GM21423 (cell line): ENCODE measurements at regions not wholly inside any gene's neighbourhood (a gene's known extent, or its start where the extent isn't known, plus 50 kb on each side); places are given as distances from the start of the nearest gene placed in this dataset.
"Not testable (repeated sequence)": the region's sequence is repeated elsewhere in the genome, so short reads cannot be mapped to it uniquely, and the experiment has no call there.

Experiments used
- ATAC-seq: cut with Tn5 transposase; IDR thresholded peaks from one replicate; pipeline ENCODE4 v1.9.1; 2021; ENCODE audit warnings: mild to moderate bottlenecking, moderate library complexity; ENCODE audit not compliant: unreplicated experiment

GRCh38 chr9:22976454-22976853, 529.8 kb downstream of the DMRTA1 start:
- no peak for ATAC-seq

DNA sequence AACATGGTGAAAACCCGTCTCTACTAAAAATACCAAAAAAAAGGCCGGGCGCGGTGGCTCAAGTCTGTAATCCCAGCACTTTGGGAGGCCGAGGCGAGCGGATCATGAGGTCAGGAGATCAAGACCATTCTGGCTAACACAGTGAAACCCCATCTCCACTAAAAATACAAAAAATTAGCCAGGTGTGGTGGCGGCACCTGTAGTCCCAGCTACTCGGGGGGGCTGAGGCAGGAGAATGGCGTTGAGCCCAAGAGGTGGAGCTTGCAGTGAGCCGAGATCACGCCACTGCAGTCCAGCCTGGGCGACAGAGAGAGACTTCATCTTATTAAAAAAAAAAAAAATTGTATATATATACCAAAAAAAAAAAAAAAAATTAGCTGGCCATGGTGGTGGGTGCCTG, 533.8 kb downstream of the DMRTA1 start:
- ATAC-seq: not testable (repeated sequence)

GRCh38 chr9:22986556-22986955, 539.9 kb downstream of the DMRTA1 start:
- no peak for ATAC-seq

GRCh38 chr9:22990349-22990748, 543.7 kb downstream of the DMRTA1 start:
- no peak for ATAC-seq

DNA sequence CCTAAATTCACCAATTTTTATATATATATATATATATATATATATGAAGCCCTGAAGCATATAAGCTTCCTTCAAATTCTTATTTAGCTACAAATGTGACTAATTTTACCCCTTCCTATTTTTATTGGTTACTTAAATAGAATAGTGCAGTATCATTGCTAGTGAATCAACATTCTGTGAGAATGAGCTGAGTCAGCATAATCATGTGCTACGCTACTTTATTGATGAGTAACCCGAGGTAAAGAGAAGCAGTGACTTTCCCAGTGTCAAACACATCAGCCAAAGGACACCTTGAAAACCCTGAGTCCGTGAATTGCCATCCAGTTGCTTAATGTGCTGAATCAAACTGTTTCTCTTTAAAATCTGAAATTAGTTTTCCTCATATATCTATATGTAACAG, 546.2 kb downstream of the DMRTA1 start:
- ATAC-seq: no peak

DNA sequence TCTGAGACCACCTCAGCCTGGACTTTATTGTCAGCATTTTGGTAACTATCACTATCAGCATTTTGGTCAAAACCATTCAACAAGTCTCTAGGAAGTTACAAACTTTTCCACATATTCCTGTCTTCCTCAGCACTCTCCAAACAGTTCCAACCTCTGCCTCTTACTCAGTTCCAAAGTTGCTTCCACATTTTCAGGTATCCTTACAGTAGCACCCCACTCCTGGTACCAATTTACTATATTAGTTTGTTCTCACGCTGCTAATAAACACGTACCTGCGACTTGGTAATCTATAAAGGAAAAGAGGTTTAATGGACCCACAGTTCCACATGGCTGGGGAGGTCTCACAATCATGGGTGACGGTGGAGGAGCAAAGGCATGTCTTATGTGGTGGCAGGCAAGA, 551.3 kb downstream of the DMRTA1 start:
- no peak for ATAC-seq

- ATAC-seq: no peak
Measured at GRCh38 chr9:23005156-23005555, 558.5 kb downstream of the DMRTA1 start.

GRCh38 chr9:23006127-23006526, 559.5 kb downstream of the DMRTA1 start:
- no peak for ATAC-seq

GRCh38 chr9:23011669-23012068, 565.0 kb downstream of the DMRTA1 start:
- no peak for ATAC-seq

- no peak for ATAC-seq
Measured at GRCh38 chr9:23015557-23015956, 568.9 kb downstream of the DMRTA1 start.

DNA sequence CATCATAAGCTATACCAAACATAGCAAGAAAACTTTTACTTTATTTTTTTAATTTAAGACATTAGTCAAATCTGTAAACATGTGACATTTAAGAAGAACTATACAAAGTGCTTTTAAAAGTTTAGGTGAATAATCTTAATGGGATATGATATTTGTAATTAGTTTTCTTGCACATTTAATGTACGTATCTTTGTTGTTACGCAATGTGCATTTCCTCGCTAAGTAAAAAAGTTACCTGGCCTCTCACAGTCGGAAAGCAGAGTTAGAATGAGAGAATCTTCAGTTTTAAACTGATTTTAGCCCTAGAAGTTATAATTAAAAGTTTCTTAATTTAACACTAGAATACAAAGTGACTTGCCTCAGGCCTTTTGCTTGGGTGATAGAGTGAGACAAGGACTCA, 589.8 kb downstream of the DMRTA1 start:
- no peak for ATAC-seq

DNA sequence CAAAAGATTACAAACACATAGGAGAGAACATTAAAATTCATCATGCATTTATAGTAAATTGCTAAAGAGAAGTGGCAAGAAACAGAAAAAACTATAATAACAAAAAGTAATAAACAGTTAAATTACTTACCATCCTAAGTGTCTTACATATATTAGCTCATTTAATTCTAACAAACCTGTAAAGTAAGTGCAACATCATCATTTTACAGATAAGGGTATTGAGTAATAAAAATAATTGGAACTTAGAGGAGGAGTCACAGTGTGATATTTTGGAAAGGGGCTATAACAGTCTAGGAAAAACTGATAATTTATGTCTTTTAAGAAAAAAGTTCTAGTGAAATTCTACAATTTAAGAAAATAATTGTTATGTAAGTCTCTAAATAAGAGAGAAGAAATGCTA, 592.8 kb downstream of the DMRTA1 start:
- no peak for ATAC-seq

DNA sequence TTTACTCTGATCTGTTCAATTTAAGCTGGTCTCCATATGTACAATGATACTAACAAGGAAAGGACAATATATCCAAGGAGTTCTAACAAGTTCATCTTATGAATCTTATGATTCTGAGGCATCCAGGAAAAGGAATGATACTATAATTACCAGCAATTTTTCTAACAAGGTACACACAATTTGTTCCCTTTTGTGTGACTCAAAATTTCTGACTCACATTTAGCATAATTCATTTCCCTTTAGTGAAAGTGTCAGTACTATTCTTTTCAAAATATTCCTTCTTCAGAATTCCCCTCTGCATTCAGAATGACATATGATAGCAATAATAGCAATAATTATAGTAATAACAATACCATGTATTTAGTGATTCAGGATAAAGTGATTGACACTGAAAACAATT, 594.8 kb downstream of the DMRTA1 start:
- ATAC-seq: no peak

- no peak for ATAC-seq
Measured at GRCh38 chr9:23044549-23044948, 597.9 kb downstream of the DMRTA1 start.

DNA sequence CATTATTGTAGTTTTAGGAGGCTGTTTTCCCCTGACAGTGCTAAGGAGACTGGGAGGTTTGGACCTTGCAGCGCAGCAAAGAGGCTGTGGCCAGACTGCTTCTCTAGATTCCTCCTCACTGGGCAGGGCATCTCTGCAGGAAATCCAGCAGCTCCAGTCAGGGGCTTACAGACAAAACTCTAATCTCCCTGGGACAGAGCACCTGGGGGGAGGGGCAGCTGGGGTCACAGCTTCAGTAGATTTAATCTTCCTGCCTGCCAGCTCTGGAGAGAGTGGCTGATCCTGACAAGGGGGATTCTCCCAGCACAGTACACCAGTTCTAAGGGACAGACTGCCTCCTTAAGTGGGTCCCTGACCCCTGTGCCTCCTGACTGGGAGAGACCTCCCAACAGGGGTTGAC, 599.4 kb downstream of the DMRTA1 start:
- ATAC-seq: not testable (repeated sequence)

DNA sequence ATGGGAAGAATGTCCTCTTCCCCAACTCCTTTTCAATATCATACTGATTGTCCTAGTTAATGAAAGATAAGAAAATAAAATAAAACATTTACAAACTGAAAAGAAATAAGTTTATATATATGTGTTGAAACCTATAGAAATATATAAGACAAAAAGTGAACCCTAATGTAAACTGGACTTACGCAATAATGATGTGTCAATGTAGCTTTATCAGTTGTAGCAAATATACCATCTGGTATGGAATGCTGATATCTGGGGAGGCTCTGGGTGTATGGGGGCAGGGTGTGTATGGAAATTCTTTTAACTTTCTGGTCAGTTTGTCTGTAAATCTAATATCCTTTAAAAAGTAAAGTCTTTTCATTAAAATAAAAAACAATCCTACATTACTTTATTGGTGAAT, 603.9 kb downstream of the DMRTA1 start:
- no peak for ATAC-seq

GRCh38 chr9:23073136-23073535, 626.5 kb downstream of the DMRTA1 start:
- ATAC-seq: no peak

DNA sequence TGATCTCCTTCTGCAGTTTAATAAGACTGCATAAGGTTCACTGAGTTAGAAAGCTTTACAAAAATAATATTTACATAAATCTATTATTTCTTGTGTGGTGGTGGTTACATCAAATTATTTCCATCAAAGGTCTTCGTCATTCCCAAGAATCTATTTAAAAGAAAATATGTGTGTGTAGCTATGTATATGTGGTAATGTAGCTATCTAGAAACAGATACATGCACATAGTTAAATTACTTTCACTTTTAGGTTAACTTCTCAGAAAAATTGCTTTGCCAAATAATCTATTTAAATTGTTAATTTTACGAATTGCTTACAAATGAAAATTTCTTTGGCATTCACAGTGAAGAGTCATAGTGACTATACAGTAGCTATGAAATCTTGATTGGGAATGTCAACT, 633.2 kb downstream of the DMRTA1 start:
- ATAC-seq: no peak

- ATAC-seq: no peak
Measured at GRCh38 chr9:23081377-23081776, 634.8 kb downstream of the DMRTA1 start.

DNA sequence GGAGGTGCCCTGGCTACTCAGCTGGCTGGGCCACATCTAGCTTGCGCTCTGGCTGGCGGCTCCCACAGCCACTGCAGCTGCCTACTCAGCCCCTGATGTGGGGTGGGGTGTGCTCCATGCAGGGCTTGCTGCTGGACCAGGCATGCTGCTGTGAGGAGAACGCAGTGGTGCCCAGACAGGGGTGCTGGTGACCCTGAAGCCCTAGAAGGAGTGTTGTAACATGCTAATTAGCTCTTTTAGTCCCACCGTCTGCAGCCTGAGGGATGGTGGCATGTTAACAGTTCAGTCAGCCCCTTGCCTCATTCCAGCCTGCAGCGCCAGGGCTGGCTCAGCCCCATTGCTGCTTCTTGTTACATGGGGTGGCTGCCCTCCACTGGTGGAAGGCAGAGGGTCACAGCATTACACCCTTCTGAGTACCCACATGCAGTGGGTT, 642.3 kb downstream of the DMRTA1 start:
- ATAC-seq: no peak

GRCh38 chr9:23117616-23118015, 671.0 kb downstream of the DMRTA1 start:
- no peak for ATAC-seq

GRCh38 chr9:23120630-23121029, 674.0 kb downstream of the DMRTA1 start:
- no peak for ATAC-seq

DNA sequence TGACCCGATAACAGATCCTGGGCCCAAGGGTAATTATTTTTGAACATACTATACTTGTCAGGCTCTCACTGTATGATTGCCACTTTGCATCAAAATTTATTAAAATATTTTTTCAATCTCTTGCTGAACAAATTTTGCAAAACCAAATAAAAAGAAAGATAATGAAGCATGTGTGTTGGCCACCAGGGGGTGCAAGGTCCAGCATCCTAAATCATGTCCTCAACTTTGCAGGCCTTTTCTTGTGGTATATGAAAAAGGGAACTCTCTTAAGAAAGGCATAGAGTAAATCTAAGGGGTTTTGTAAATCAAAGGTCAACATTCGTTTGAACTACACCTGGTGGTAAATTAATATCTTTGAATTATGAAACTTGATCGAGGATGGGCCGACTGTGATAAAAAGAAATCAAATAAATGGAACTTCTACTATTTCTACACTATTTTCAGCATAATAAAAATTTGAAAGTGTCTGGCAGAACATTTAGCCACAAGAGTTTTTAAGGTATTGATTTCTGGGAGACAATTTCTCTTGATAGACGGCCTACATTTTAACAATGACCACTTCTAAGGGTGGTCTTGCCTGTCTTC, 676.5 kb downstream of the DMRTA1 start:
- ATAC-seq: no peak
